Right ventricle myocardium superior (tissue), 1 donor: ENCODE measurements at regions not wholly inside any gene's neighbourhood (a gene's known extent, or its start where the extent isn't known, plus 50 kb on each side); places are given as distances from the start of the nearest gene placed in this dataset.
"Not testable (repeated sequence)": the region's sequence is repeated elsewhere in the genome, so short reads cannot be mapped to it uniquely, and the experiment has no call there.

Source experiments
- ATAC-seq: fragments of 200-7000 bp; cut with Tn5 transposase; one replicate; pipeline ENCODE4 v1.9.1; 2020; ENCODE audit warnings: mild to moderate bottlenecking; ENCODE audit not compliant: poor library complexity
- DNase-seq: peaks from one replicate; pipeline ENCODE4 v3.0.0-alpha.2; 2020
- intact Hi-C: fragments of 100-400 bp; cut with DNase I; formaldehyde crosslinking; loops from one replicate; pipeline ENCODE4 v1.11.2; 2022
- donor health status: DM: no; HTN: yes; CAD: no; lungs with severe emphysema.

DNA sequence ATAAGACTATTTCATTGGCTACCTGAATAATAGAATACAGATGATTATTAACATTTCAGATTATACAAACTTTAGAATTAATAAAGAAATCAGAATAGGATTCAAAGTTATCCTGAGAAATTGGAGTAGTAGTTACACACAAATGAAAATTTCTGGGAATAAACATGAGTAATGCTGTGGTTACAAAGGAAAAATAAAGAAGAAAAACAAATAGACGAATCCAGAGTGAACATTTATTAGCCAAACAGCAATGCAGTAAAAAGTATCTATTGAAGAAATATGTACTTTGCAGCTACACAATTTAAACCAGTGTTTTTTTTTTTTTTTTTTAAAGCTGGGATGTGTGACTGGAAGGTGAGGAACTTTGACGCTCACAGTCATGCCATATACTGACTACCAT is 1159.2 kb downstream of the TUSC7 start:
- ATAC-seq = no peak
- no peak for DNase-seq
- intact Hi-C loops = no loop called here

DNA sequence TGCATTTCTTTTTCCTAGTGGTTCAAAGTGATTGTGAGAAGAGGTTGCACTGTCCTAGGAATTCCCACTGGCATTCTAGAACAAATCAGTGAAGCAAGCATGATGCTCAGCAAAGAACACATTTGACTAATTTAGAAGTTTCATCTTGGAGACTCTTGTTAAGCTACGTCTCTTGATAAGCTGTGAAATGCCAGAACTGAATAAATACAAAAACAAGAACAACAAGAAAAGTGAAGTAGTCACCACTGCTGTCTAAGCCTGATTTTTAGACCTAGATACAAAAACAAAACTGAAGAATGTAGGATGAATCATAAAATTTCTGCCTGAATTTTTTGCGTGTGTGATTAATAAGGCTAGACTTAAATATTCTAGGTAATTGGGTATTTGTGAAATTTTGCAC is 1162.4 kb downstream of the TUSC7 start:
- ATAC-seq (no peak), DNase-seq (no peak)
- intact Hi-C loops = no loop called here

DNA sequence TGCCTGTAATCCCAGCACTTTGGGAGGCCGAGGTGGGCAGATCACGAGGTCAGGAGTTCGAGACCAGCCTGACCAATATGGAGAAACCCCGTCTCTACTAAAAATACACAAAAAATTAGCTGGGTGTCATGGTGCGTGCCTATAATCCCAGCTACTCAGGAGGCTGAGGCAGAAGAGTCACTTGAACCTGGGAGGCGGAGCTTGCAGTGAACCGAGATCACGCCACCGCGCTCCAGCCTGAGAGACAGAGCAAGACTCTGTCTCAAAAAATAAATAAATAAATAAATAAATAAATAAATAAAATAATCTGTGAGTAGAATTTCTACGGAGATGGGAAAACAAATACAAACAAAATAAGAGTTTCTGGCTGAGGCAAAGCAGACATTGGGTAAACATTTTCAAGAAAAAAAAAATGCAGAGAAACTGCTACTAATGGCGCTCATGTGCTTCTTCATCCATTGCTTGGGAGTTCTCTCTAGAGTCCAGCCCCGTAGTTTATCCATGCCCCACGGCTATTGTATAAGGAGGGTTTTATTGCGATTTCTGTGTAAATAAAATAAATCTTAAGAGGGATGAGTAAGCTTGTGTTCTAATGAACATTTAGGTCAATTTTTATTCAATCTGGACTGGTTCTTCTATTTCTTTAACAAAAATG is 1161.9 kb downstream of the IGSF11 start:
- intact Hi-C loops, DNase-seq, ATAC-seq: not testable (repeated sequence)

DNA sequence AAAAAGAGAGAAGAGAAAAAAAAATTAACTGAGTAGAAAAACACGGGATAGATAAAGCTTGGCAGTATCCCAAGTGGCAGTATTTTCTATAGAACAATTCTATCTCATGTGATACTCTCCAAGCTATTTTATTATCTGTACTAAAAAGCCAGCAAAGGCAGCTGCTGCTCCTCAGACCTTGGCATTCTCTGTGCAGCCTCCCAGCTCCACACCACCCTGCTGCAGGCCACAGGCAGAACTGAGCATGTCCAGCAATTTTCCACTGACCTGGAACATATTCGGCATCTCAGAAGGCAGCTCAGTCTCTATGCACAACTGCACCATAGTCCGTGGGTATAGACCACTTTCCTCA is 1161.4 kb downstream of the IGSF11 start:
- ATAC-seq = peak; percentile 68
- peak; percentile 47 for DNase-seq
- intact Hi-C loops = no loop called here

DNA sequence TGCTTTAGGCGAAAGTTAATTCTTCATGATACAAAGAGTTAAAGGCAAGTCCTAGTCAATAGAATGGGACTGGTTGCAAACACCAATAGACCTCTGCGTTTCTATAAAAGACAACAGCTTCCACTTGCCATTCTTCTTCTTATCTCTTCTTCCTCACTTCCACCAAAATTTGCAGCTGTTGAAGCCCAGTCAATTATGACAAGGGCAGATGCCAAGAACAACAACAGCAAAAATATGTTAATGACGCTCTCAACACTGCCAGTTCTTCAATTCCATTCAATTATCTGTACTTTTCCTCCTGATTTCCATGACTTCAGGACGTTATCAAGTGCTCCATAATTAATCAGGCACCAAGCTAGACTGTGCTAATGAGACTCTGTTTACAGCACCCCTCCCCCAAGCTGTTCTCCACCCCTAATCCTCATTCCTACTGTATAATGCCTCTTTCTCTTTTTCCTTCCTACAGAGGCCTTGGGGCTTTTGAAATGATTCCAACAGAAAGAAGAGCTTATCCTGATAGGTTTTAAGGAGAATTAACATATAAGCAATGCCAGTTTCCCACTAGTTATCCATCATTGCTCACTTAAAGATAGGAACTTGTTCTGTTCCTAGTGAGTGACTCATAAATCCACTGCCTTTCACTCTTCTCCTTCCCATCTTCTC is 1160.5 kb downstream of the IGSF11 start:
- DNase-seq = no peak
- intact Hi-C loops = no loop called here
- ATAC-seq = peak; percentile 29

DNA sequence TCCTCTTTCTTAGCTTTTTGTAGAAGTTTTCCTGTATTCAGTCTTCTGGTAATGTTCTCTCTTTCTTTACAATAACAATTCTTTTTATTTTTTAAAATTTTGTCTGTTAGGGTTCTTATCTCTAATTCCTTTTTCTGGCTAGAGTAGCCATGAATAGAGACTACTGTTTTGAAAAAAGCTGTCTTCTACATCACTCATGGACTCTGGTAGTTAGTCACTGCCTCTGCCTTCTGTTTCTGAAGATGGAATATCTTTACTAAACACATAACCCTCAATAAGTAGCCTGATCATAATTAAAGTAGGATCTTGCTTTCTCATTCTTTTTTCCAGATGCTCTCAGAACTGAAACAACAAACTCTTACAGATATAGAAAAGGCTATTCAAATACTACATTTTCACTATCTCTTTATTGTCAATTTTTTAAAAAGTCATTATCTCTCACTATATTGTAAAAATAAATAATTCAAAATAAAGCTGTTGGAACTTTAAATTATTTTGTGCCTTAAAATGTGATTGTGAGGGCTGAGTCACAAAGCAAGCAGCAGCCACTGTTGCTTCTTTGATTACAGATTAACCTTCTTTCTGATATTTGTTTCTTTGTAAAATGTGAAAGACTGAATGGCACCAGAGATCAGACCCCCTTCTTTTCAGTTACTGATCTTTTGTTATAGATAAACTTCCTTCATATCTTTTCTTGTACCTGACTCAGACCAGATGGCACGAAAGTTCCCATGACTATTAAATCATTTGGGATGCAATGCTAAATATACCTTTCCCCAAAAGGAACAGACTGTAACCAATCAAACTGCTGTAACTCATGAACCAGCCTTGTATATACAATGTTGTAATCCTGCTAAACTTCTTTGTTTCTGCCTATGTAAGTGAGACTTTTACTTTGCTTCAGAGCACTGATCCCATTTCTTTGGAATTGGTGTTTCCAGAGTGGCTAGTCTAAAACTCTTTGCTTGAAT is 1159.5 kb downstream of the IGSF11 start:
- ATAC-seq (no peak), DNase-seq (no peak)
- intact Hi-C loops = no loop called here

DNA sequence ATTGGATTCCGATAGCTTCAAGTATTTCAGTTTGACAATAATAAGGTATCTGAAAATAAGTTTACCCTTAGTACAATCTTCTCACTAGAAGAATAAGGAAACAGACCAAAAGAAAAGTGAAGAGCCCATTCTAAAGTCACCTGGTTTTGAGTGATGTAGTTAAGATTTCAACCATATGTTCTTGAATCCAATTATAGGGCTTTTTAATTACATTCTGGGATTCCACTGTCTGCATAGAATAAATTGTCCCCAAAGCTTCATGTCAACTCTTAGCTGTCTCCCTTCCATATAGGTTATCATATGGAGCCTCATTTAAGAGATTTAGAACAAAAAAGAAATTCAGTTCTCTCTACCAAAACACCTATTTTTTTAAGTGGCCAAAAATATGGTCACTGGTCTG is 1158.8 kb downstream of the IGSF11 start:
- DNase-seq (no peak), ATAC-seq (no peak)
- intact Hi-C loops = no loop called here

DNA sequence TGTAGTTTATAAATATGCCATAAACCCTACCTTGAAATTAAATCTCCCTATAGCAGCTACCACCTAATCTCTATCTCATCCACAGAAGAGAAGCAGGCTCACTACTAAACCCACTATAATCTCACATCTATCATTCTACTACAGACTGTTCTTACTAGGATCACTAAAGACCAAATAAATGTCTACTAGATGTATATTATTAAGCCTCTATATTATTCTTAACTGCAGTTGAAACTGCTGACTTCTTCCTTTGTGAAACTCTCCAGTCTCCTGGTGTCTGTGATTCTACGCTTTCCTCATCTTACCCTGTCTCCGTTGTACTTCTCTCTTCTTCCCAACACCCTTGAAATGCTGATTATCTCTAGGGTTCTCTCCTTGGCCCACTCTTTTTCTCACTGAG is 1154.0 kb downstream of the IGSF11 start:
- no peak for DNase-seq
- ATAC-seq = no peak
- intact Hi-C loops = no loop called here

DNA sequence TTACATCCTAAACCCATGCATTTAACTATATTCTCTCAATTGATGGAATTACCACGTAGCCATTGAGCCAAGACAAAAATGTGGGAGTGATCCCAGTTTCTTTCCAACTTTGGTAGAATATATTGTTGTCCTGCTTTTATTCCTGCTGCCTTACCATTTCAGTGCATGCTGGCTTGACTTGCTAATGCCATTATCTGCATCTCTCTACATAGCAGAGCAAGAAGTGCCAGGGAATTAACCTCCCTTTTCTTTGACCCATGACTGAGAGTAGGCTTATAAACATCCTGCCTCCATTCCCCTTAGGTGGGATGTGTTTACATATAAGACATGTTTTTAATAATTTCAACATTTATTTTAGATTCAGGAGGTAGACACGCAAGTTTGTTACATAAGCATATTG is 1153.4 kb downstream of the IGSF11 start:
- no peak for DNase-seq
- intact Hi-C loops = no loop called here
- ATAC-seq = no peak

DNA sequence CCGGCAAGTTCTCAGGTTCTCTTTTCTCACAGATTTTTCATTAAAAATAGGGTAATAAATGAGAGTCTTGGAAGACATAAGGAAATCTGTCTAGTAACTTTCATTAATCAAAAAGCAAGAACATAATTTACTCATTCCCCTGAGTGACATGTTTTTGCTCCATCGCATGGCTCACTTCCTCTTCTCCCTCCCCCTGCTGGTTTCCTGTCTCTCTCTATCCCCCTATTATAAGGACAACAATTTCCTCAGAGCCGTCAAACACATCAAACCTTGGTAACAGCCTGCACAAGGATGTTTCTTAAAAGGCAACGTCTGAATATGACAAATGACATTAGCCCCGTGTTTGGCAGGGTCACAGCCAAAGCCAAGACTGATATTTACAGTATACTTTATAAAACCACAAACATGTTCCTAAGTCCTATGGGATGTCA is 1149.6 kb downstream of the IGSF11 start:
- intact Hi-C loops = no loop called here
- DNase-seq (no peak), ATAC-seq (no peak)

DNA sequence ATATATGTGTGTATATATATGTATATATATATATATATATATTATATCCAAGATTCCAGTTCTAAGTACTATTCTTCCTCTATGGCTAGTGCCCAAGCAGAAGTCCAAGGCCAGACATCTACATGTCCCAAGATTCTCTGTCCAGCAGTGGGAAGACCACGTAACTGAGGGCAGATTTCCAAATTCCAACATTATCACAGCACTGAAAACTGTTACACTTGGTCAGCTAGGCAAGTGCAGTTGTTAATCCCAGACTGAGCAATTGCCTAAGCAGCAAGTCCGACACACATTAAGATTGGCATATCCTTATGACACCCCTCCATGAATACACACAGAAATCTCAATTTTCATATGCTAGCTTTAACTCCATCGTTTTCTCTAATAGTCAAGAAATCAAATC is 1148.5 kb downstream of the IGSF11 start:
- intact Hi-C loops = no loop called here
- ATAC-seq = no peak

DNA sequence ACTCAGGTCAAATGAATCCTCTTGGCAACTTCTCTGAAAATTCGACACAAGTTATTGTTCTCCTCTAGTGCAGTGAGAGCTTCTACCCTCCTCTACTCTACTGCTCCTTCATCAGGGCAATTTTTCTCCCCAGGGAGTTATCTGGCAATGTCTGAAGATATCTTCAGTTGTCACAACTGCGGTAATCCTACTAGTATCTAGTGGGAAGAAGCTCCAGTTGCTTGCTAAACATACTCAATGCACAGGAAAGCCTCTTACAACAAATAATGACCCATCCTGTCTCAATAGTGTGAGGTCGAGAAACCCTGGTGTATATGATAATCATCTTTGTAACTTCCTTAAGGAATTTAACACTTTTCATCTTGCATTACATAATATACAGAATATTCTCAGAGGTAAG is 1147.6 kb downstream of the IGSF11 start:
- intact Hi-C loops = no loop called here
- ATAC-seq = no peak

More for the DNA sequence above, 1148.5 kb downstream of the IGSF11 start:
- DNase-seq = no peak

DNA sequence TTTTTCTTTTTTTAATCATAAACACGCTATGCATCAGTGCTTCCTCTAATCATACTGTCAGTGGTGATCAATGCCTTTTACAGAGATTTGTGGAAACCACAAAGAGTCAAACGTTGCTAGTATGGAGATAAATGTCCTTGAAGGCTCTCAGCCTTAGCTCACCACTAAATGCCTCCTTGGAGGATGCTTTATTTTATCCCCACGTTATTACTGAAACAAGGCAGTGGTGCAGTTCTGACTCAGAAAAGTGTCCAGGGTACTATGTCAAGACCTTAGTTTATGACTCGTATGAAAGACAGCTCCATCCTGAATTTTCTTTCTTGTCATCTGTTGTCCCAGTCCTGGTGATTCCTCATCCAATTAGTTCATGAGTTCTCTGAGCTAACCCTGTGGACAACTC is 1146.7 kb downstream of the IGSF11 start:
- ATAC-seq (no peak), DNase-seq (no peak)
- intact Hi-C loops = no loop called here

More for the DNA sequence above, 1147.6 kb downstream of the IGSF11 start:
- DNase-seq = no peak

DNA sequence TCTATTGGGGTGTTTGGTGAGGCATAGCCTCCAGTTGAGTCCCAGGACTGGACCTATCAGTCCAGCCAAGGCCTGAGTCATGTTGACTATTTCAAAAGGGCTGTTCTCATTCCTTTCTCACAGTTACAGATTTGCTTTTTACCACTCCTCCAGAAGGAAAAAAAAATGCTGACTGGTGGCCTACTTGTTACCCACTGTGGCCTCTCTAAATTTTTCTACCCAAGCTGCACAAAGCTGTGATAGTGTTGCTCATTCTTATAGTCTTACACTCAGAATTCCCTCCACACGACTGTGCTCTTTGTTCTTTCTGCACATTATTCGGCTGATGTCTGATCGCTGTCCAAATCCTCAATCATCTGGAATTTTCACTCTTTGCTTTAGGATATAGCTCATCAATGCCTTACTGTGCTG is 1142.2 kb downstream of the IGSF11 start:
- ATAC-seq = no peak
- no peak for DNase-seq
- intact Hi-C loops = no loop called here

DNA sequence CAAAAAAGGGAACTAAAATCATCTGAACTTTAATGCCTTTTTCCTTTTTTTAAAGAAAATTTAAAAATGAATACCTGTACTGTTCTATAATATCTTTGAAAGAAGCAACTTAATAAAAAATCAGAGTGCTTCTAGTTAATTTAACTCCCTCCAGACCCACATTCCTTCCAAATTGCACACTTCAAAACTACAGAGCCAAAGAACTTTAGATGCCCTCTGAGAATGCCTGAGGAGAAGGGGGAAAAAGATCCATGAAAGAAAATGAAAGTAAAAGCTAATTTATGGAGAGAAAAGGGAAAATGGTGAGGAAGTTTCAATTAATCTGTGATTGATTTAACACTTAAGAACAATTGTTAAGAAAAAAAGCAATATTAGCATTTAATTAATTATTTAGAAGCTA is 1141.6 kb downstream of the IGSF11 start:
- intact Hi-C loops = no loop called here
- DNase-seq = no peak
- ATAC-seq = no peak

DNA sequence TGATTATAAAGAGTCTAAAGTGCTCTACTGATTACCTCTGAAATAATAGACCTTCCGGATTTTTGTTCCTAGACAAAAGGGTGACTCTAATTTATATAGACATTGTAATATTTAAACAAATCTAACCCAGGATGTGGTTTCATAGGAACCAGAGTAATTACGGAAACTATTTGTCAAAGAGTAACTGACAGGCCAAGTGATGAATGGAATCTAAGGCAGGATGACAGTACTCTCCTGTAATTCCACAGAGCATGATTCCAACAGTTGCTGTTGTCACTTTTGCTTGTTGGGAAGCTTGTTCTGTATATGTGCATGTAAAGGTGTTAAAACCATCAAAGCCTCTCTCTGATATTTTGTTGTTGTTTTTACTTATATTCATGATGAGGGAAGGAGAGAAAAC is 1141.0 kb downstream of the IGSF11 start:
- no peak for DNase-seq
- ATAC-seq = no peak
- intact Hi-C loops = no loop called here

DNA sequence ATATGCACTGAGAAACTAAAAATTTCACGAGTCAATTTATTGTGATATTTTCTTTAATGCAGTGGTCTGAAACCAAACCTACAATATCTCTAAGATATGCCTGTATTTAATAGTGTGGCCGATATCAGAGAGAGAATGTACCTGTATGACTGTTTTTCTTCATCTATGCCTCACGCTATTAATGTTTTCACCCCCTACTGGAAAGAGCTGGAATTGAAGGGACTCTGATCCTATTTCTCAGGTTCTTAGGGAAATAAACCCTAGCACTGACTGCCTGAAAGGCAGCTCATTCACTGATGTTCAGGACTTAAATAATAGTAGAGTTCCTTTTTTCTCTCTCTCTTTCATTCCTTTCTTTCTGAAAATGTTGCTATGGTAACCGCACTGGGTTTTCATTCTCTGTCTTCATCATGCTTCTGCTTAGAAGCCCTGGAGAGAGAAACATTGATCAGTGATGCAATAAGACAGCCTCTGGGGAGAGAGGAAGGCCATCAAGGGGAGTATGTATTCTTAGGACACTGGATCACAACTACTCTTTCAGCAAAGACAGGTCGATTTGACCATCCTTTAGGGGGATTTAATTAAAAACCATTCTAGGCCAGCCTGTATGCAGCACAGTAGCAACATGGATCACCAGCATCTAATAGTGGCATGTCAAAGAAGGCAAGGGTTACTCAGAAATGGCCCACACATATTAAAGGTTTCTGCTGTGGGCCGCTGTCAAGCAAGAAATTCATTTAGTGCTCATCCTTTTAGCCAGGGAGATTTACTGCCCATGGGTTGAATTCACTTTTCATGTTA is 1135.7 kb downstream of the IGSF11 start:
- no peak for ATAC-seq
- no peak for DNase-seq
- intact Hi-C loops = no loop called here

DNA sequence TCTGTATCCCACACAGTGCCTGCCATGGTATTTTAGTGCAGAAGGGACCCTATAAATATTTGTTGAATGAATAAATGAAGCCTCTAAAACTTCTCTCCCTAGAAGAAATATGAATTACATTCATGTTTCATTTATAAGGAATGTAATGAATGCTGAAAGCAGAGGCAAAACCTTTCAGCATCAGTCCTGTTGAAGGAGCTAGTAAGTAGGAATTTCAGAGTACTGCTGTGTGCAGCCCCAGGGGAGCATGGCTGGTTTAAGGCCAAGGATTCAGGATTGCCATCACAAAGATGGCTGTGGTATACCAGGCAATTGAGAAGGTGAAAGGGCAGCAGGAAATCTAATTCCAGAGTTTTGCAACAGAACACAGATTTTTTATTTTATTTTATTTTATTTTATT is 1131.4 kb downstream of the IGSF11 start:
- ATAC-seq (no peak), DNase-seq (no peak)
- intact Hi-C loops = no loop called here
